GM18511 (cell line): ENCODE measurements at regions not wholly inside any gene's neighbourhood (a gene's known extent, or its start where the extent isn't known, plus 50 kb on each side); places are given as distances from the start of the nearest gene placed in this dataset.

Experiments
- ATAC-seq: cut with Tn5 transposase; IDR thresholded peaks from one replicate; pipeline ENCODE4 v1.9.1; 2021; ENCODE audit warnings: mild to moderate bottlenecking, moderate library complexity; ENCODE audit not compliant: unreplicated experiment

GRCh38 chr6:163948250-163948649 lies 533.7 kb downstream of the QKI start:
- no peak for ATAC-seq

DNA sequence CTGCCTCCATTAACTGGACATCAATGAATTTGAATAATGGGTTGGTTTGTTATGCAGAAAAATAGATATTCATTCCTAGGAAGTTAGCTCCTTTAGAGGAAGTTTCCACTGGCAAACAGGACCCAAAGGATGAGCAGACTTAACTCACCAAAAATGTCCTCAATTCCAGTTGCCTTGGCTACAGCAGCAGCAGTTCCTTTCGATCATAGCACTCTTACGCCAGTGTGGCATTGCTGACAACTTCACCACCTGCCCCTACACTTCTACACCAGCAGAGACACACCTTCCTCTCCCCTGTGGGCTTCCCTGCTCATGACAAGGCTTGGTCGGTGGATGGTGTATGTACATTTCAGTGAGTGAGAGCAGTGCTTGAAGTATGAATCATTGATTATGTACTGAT lies 532.8 kb downstream of the QKI start:
- no peak for ATAC-seq

- no peak for ATAC-seq
These were observed 531.9 kb downstream of the QKI start for GRCh38 chr6:163946437-163946836.

DNA sequence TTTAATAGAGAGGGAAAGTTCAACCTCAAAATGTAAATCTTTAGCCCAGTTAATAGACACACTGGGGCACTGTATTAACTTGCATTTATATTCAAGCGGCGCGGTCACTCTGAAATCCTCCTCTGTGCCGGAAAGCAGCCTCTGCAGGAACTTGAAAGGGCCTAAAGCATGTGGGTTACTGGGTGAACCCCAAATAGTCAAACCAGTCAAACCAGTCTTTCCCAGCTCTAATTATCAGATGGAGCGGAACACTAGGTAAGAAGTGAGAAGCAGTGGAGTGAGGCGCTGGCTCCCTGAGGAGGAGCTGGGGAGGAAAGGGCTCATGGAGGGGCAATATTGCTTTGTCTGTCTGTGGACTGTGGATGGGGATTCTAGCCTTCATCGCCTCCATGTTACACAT lies 531.3 kb downstream of the QKI start:
- no peak for ATAC-seq

GRCh38 chr6:163944897-163945296 lies 530.4 kb downstream of the QKI start:
- no peak for ATAC-seq

- ATAC-seq, result no peak
These were observed 529.3 kb downstream of the QKI start for GRCh38 chr6:163943607-163944385.

- ATAC-seq, result no peak
These were observed 528.3 kb downstream of the QKI start for GRCh38 chr6:163942790-163943189.

DNA sequence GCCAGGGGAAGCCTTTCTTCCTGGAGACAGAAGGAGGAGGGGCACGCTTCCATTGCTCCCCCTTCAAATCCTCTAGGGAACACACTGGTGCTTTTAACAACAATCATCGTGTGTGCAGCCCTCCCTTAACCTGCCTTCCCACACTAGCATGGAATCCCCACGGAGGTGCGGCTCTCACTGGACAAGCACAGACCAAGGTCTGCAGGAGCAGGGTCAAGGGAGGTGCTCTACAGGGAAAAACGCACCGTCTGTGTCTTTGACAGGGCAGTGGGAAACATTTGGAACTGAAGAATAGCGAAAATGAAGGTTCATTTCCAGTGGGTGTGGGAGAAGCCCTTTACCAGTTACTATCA lies 527.1 kb downstream of the QKI start:
- ATAC-seq, result no peak

DNA sequence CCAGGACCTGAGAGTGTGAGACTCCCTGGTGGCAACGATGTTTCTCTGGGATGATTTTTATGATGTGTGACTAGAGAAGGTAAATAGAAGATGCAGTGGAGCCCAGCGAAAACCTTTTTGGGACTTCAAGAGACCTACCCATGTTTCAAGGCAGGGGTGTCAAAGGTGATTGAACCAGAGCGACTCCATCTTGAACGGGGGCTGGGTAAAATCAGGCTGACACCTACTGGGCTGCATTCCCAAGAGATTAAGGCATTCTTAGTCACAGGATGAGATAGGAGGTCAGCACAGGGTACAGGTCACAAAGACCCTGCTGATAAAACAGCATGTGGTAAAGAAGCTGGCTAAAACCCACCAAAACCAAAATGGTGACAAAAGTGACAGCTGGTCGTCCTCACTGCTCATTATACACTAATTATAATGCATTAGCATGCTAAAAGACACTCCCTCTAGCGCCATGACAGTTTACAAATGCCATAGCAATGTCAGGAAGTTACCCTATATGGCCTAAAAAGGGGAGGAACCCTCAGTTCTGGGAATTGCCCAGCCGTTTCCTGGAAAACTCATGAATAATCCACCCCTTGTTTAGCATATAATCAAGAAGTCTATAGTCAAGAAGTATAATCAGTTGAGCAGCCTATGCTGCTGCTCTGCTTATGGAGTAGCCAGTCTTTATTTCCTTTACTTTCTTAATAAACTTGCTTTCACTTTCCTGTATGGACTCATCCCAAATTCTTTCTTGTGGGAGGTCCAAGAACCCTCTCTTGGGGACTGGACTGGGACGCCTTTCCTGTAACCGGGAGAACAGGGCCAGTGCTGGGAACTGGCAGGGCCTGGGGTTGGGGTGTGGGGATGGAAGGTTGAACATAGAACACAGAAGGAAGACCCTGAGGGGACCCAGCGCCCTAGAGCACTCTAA lies 526.4 kb downstream of the QKI start:
- no peak for ATAC-seq

DNA sequence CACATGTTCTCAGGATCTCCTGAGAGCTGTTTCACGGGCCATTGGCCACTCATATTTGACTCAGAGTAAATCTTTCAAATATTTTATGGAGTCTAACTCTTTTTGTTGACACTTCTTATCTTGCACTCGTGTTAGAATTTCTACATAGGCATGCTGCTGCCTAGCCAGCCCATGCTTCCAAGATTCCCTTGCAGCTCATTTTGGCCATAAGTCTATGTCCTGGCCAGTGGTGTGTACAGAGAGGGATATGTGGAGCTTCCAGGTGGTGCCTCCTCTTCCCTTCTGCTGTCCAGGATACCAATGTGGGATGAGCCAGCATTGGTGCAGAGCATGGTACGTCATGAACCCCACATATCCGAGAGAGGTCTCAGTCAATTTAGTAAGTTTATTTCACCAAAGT lies 522.6 kb downstream of the QKI start:
- ATAC-seq, result no peak

DNA sequence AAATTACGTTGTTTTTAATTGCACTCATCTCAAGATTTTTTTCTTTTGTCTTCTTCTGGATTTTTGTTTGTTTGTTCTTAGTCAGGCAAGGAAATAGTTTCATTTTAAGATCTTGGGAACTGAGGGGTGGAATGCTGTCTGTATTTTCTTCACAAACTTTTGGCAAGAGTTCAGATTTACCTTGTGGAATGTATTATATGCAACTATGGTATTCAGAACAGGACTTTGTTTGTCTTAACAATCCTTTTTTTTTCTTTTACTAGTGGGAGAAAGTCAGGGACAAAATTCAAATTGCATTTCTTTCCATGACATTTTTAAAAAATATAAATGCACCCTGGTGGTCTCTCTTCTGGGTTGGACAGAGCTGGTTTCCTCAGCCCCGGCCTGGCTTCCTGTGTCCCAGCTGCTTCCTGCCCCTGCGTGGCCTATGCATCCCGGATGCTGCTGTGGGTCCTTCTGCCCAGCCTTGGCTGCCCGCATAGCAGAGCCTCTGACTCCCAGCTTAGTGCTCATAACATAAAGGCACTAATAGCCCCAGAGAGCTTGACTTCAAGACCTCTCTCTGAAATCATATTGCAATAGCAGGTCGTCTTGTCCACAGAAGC lies 520.7 kb downstream of the QKI start:
- no peak for ATAC-seq

- no peak for ATAC-seq
These were observed 515.5 kb downstream of the QKI start for GRCh38 chr6:163930012-163930411.

DNA sequence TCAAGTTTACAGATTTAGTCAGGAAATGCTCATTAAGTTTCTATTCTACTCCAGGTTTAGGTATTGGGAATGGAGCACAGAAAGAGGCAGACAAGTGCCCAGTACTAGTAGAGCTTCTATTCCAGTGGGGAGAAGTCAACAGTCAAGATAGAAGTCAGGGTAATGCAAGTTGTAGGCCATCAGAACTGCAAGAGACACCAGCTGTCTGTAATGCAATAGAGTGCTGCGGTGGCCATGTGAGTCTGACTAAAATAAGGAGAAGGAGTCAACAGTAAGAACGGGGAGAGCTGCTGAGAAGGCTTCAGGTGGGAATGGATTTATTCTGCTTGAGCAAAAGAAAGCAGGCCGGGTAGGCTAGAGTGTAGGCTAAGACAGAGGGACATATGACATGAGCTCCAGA lies 515.0 kb downstream of the QKI start:
- ATAC-seq, result no peak

DNA sequence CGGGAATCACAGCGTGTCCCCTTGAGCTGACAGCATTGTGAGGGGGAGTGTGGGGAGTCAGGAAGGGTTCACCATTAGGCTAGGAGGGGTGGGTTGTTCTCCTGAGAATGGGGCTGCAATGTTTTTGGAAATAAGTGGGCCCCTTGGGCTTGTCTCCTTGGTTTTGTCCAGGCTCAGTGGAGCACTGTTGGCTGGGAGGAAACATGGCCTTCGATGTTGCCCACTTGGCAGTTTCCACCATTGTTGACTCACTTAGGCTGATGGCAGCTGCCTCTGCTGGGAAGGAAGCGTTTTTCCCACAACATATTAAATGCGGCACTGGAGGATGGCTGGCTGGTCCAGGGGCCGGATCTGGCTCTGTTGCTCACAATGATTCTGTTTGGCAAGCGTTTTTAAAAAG lies 512.1 kb downstream of the QKI start:
- ATAC-seq, result no peak

DNA sequence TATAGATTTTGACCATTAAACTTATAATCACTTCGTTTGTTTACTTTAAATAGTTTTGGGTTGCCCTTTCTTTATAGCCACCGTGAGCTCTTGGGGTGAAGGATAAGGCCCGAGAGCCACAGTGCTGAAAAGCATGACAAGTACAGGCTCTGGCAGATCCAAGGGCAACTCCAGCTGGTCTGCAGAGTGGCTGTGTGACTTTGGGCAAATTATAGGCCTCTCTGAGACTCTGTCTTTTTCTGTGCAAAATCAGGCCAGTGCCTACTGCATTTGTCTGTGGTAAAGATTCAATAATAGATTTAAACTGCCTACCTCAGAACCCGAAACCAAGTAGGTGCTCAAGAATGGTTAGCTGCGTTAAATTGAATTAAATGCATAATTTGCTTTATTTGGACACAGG lies 511.3 kb downstream of the QKI start:
- ATAC-seq, result no peak

- no peak for ATAC-seq
These were observed 509.3 kb downstream of the QKI start for GRCh38 chr6:163923658-163924411.

DNA sequence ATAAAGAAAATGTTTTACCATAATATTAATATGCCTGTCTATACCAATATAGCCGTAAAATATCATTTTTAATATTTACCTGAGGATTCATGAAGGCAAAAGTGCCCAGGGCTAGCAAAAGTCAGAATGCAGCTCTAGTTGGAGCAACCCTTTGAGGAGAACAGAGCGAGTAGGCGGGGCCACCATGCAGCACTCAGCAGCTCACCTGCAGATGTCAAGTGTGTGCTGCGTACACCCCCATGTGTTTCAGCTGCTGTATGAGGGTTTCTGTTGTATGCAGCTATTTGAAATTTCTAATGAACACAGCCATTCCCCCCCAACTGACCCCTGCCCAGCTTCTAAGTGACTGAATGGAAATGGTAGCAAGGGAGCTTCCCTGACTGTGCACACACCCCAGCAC lies 508.0 kb downstream of the QKI start:
- no peak for ATAC-seq

DNA sequence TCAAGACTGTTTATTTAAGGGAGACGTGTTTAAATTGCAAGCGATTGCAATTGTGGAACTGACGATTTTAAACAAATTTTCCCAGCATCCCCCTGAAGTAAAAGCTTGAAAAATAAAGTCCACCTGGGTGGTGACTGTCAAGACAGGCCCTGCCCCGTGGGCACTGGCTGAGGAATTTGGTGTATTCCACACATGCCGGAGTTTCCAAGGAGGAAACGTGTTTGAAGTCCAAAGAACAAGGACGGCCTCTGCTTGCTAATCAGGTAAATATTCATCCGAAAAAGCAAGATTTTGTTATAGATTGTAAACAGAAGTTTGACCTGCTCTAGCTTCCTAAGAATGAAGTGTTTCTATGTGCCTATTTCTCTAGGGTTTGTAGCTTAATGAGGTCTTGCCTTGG lies 505.1 kb downstream of the QKI start:
- ATAC-seq, result no peak

- ATAC-seq, result no peak
These were observed 502.0 kb downstream of the QKI start for GRCh38 chr6:163916315-163917081.

DNA sequence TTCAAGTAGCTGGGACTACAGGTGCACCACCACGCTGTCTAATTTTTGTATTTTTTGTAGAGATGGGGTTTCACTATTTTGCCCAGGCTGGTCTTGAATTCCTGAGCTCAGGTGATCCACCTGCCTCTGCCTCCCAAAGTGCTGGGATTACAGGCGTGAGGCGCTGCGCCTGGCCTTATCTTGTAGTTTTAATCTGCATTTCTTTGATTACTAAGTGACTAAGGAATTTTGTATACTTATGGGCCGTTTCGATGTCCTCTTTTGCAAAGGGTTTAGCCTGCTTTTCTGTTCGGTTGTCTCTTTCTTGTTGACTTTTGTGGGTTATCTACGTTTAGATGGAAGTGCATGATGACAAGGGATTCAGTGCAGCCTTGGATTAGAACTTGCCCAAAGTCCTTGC lies 500.6 kb downstream of the QKI start:
- no peak for ATAC-seq
